ENCODE measurements at regions not wholly inside any gene's neighbourhood (a gene's known extent, or its start where the extent isn't known, plus 50 kb on each side); places are given as distances from the start of the nearest gene placed in this dataset.

GRCh38 chr12:111046896-111047295 lies 126.5 kb upstream of the MYL2 start:
- no peak for TF ChIP-seq CTCF (IDR thresholded peaks at IDR 0.05; ENCODE audit: extremely low read depth, insufficient read depth, missing control alignments)
- in situ Hi-C loops (cut with MboI; ENCODE audit: low pct_unique_long_range_greater_than_20kb, low sequenced_read_pairs, unreplicated experiment) = no loop called here
- no peak for DNase-seq (ENCODE audit: low spot score)

GRCh38 chr12:111045941-111046340 lies 125.6 kb upstream of the MYL2 start:
- DNase-seq (ENCODE audit: low spot score) = no peak
- TF ChIP-seq CTCF (IDR thresholded peaks at IDR 0.05; ENCODE audit: extremely low read depth, insufficient read depth, missing control alignments) = no peak
- in situ Hi-C loops (cut with MboI; ENCODE audit: low pct_unique_long_range_greater_than_20kb, low sequenced_read_pairs, unreplicated experiment) = no loop called here

GRCh38 chr12:111041091-111041490 lies 120.7 kb upstream of the MYL2 start:
- no peak for TF ChIP-seq CTCF (IDR thresholded peaks at IDR 0.05; ENCODE audit: extremely low read depth, insufficient read depth, missing control alignments)
- in situ Hi-C loops (cut with MboI; ENCODE audit: low pct_unique_long_range_greater_than_20kb, low sequenced_read_pairs, unreplicated experiment) = no loop called here
- DNase-seq (ENCODE audit: low spot score) = no peak

GRCh38 chr12:111040690-111041089 lies 120.3 kb upstream of the MYL2 start:
- DNase-seq (ENCODE audit: low spot score) = no peak
- TF ChIP-seq CTCF (IDR thresholded peaks at IDR 0.05; ENCODE audit: extremely low read depth, insufficient read depth, missing control alignments) = no peak
- in situ Hi-C loops (cut with MboI; ENCODE audit: low pct_unique_long_range_greater_than_20kb, low sequenced_read_pairs, unreplicated experiment) = no loop called here

- DNase-seq (ENCODE audit: low spot score) = no peak
- TF ChIP-seq CTCF (IDR thresholded peaks at IDR 0.05; ENCODE audit: extremely low read depth, insufficient read depth, missing control alignments) = no peak
- in situ Hi-C loops (cut with MboI; ENCODE audit: low pct_unique_long_range_greater_than_20kb, low sequenced_read_pairs, unreplicated experiment) = no loop called here
Observed at GRCh38 chr12:111038941-111039340, 118.6 kb upstream of the MYL2 start.

- TF ChIP-seq CTCF (IDR thresholded peaks at IDR 0.05; ENCODE audit: extremely low read depth, insufficient read depth, missing control alignments) = no peak
- no peak for DNase-seq (ENCODE audit: low spot score)
- in situ Hi-C loops (cut with MboI; ENCODE audit: low pct_unique_long_range_greater_than_20kb, low sequenced_read_pairs, unreplicated experiment) = no loop called here
Observed at GRCh38 chr12:111038077-111038476, 117.7 kb upstream of the MYL2 start.

GRCh38 chr12:111037047-111037446 lies 116.7 kb upstream of the MYL2 start:
- TF ChIP-seq CTCF (IDR thresholded peaks at IDR 0.05; ENCODE audit: extremely low read depth, insufficient read depth, missing control alignments) = no peak
- DNase-seq (ENCODE audit: low spot score) = no peak
- in situ Hi-C loops (cut with MboI; ENCODE audit: low pct_unique_long_range_greater_than_20kb, low sequenced_read_pairs, unreplicated experiment) = no loop called here
